ENCODE measurements at regions not wholly inside any gene's neighbourhood (a gene's known extent, or its start where the extent isn't known, plus 50 kb on each side); places are given as distances from the start of the nearest gene placed in this dataset.

- DNase-seq = no peak
Measured at GRCh38 chr15:91562698-91563097, 290.8 kb upstream of the SLCO3A1 start.

- DNase-seq = no peak
Measured at GRCh38 chr15:91564631-91565030, 288.9 kb upstream of the SLCO3A1 start.

DNA sequence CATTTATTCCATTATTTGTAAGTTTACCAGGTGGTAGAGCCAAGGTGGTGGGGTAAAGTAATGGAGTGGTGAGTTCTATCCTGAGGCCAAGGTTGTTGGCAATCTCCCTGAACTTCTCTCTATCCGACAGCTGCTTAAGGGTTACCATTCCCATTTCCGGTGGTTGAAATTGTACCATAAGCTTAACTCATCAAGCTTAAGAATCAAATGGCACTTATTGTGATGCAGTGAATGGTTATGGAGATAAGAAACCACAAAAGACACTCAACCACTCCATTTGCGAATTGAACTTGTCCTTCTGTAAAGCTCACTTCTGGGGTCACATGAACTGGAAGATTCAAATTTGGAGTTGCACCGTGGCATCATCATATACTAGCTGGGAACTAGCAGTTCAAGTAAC is 287.4 kb upstream of the SLCO3A1 start:
- DNase-seq = no peak

DNA sequence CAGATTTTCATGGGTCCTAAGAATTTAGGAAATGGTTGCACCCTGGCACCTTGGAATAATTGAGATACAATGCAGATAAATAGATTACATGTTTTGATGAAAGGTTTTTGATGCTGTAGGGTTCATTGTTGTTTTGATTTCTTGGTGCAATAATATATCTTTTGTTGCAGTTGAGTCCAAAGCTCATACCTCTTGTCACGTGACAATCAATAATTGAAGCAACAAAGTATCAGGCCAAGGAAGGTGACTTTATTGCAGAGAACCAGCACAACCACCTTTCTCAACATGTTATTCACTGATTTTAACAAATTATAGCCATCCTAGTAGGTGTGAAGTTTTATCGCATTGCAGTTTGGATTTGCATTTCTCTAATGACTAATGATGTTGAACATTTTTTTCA is 285.5 kb upstream of the SLCO3A1 start:
- no peak for DNase-seq

DNA sequence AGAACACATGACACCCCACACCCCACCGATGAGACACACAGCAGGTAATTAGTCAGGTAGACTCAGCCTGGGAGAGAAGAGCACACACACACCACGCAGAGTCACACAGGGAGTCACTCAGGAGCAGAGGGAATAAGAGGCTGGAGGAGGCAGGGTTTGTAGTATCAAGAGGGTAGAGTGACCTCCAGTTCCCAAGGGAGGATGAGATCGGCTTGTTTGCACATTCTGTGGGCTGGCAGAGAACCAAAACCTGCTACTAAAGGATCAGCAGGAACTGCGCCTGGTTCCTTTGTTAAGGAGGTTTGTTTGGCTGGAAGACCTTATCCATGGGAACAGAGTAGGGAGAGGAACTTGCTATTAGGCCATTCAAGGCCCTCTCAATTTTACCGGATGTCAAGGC is 281.4 kb upstream of the SLCO3A1 start:
- peak; percentile 62 for DNase-seq

GRCh38 chr15:91576096-91576495 is 277.4 kb upstream of the SLCO3A1 start:
- no peak for DNase-seq

DNA sequence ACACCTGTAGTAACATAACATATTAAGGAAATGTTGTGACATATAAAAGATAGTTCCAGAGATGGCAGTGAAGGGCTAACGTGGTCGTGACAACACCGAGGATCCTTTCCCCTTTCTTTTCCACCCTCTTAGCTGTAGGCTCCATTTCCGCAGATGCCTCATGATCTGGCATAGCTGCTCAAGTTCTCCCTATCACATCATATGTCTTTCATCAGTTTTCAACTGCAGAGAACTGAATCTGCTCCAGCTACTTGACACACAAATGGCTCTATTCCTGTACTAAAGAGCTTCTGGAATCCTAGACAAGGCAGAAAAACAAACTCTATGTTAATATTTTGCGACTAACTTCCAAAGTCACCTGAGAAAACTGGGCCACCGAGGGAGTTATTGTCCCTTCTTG is 275.0 kb upstream of the SLCO3A1 start:
- no peak for DNase-seq

- DNase-seq = no peak
Measured at GRCh38 chr15:91584895-91585294, 268.6 kb upstream of the SLCO3A1 start.

DNA sequence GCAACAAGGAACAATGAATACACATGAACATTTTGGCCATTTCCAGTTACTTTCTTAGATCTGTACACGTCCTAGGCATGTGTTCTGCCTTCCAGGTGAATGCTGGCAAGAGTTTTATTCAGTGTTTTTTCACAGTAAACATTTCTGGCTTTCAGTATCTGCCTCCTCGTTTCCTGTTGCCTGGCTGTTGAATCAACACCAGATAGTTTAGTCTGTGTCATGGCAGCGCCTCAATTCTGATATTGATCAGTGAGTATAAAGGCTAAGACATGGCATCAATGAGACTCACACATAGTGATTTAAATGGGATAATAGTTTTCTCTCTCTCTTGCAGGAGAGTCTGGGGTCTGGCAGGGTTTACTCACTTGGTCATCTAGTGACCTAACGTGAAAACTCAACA is 266.9 kb upstream of the SLCO3A1 start:
- DNase-seq = no peak

DNA sequence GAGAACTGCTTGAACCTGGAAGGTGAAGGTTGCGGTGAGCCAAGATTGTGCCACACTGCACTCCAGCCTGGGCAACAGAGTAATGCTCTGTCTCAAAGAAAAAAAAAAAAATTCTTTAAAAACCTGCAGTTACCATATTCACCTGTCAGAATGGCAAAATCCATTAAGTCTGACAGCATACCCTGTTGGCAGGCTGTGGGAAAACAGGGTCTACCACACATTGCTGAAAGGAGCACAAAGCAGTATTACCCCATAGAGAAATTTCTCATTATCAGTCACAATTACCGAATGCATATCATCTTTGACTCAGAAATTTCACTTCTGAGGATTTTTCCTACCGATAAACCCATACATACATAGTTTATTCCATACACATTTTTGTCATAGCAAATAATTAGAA is 264.1 kb upstream of the SLCO3A1 start:
- no peak for DNase-seq

DNA sequence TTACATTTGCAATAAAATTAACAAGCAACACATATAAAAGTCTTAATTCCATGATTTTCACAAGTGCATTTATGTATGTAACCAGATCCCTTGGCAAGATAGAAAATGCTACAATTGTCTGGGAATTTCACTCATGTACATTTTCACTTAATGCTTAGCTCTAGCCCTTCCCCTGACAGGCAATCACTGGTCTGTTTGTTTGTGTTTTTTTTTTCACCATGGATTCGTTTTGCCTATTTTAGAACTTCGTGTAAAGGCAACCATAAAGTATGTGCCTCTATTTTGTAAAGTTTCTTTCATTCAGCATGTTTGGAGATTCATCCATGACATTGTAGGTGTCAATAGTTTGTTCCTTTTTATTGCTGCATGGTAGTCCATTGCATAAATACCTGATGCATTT is 260.9 kb upstream of the SLCO3A1 start:
- DNase-seq = no peak

GRCh38 chr15:91593067-91593466 is 260.4 kb upstream of the SLCO3A1 start:
- DNase-seq = no peak

DNA sequence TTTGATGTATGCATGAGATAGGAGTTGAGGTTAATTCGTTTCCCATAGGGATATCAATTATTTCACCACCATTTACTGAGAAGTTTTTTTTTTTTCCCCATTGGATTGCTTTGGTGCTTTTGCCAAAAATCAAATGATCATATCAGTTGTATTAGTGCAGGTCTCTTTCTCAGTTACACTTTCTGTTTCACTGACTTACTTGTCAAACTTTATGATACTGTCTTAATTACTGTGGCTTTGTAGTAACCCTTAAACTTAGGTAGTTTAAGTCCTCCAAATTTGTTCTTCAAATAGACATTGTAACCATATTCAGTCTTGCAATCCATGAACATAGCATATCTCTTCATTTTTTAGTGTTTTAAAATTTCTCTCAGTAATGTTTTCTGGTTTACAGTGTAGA is 259.9 kb upstream of the SLCO3A1 start:
- DNase-seq = no peak

GRCh38 chr15:91599261-91599660 is 254.2 kb upstream of the SLCO3A1 start:
- no peak for DNase-seq

DNA sequence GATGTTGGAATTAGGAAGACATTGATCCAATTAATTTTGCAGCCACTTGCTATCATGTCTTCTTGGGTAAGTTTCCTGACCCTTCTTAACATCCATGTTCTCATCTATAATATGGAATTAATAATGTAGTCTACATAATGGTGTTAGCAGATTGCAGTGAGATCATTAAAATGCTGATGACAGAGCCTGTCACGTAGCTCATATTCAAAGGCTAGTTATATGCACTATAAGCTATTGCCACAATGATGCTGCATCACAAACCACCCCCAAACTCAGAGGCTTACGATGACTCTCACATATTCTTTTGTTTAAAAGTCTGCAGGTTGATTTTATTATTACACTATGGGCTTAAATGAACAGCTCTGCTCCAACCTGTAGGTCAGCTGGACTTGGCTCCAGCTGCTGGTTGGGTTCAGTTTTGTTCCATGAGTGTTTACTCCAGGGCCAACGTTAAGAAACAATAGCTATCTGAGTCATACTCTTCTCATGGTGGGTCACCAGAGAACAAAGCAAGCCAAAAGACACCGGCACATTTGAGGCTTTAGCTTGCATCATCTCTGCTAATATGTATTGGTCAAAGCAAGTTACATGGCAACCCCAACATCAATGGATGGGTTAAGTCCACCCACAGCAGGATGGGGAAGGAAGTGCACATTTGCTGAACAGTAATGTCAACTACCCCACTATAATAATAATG is 250.0 kb upstream of the SLCO3A1 start:
- DNase-seq = no peak

- DNase-seq = no peak
Measured at GRCh38 chr15:91604122-91604521, 249.4 kb upstream of the SLCO3A1 start.

DNA sequence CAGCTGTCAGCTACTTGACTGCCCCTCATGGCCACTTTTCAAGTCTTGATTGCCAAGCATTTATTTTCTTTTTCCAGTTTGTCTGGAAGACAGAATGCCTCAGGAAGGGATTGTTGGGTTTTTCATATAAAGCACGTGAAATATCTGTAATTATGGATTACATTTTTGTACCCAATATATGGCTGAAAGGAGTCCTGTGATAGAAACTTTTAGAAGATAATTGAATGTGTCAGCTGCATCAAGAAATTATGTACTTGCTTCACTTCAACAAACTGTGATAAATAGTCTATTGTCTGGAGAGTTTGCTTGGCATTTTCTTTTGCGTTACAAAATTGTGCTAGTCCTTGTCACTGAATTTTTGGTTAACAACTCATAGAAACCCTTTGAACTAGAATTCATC is 247.9 kb upstream of the SLCO3A1 start:
- no peak for DNase-seq

- no peak for DNase-seq
Measured at GRCh38 chr15:91609231-91609630, 244.3 kb upstream of the SLCO3A1 start.

DNA sequence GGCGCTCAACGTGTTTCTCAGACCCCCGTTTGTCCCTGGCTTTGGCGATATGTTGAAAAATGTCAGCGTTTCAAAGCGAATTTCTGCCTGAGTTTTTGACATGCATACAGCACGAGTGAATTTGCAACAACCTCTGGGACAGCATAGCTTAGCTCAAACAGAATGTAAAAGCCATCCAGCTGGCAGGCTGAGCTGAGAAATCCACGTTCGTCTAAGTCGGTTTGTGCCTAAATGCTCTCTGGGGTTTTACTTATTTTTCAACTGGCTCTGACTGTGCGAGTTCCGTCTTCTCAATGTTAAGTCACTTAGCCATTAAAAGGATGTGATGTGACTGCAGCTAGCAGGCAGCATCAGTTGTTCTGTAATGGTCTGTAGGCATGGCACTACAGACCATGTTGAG is 243.5 kb upstream of the SLCO3A1 start:
- DNase-seq = no peak

DNA sequence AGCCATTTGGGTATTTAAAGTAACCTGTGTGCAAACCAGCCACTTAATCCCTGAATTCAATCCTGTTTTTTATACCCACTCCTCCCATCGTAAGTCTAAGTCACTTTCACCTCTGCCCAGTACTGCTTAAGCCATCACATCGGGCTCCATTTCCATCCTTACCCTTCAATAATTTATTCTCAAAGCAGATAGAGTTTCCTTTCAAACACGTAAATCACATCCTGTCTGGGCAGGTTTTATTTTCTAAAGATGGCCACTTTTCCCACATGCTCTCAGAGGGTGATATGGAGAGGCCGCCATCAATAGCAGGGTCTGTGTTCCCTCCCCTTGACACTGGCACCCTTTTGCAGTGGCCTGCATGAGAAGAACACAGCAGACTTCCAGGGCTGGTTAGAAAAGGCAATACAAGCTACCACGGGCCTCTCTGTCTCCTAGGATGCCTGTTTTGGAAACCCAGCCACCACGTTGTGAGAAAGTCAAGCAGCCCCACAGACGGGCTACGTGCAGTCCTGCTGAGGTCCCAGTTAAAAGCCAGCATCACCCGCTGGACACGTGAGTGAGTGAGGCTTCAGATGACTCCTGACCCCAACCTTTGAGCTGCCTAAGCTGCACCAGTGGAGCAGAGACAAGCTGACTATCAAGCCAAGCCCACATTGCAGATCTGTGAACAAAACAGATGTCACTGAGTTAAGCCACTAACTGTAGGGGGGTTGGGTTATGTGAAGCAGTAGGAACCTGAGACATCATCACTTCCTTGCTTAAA is 241.8 kb upstream of the SLCO3A1 start:
- no peak for DNase-seq

GRCh38 chr15:91620229-91620628 is 233.3 kb upstream of the SLCO3A1 start:
- DNase-seq = no peak

- DNase-seq = no peak
Measured at GRCh38 chr15:91622235-91622634, 231.3 kb upstream of the SLCO3A1 start.

GRCh38 chr15:91622711-91623342 is 230.7 kb upstream of the SLCO3A1 start:
- no peak for DNase-seq

DNA sequence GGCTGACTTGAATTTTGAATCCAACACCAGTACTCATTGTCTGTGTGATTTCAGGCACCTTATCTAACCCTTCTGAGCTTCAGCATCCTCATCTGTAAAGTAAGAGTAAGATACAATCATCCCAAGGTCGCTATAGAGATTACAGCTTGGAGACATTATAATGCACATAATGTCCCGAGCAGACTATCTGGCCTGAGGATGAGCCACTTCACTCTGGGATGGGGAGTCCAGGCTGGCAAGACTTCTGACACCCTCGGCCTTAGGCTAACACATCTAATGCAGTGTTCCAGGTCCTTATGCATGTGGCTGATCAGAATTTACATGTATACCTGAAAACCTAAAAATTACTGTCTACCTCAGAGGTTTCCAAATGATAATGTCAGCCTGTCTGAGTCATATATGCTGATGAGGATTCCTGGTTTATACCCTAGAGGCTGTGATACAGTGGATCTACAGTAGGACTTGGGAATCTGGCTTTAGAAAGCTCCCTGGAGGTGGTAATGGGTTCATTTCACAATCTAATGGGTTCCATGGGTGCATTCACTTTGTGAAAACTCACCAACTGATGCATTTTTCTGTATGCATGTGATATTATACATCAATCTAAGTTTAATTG is 229.0 kb upstream of the SLCO3A1 start:
- no peak for DNase-seq

All from NCI-H1436 (cell line).